Loucy (cell line): ENCODE measurements at regions not wholly inside any gene's neighbourhood (a gene's known extent, or its start where the extent isn't known, plus 50 kb on each side); places are given as distances from the start of the nearest gene placed in this dataset.

ENCODE experiments used
- EZH2phosphoT487 ChIP-seq: fragments of 200-600 bp; IDR thresholded peaks from 2 replicates; pipeline ENCODE4 v1.6.1; 2018; ENCODE audit warnings: antibody characterized with exemption, mild to moderate bottlenecking, moderate library complexity, borderline replicate concordance
- TF ChIP-seq, protein P1 (sequence below): fragments of 200-600 bp; sonication (generic); conservative IDR thresholded peaks from 2 replicates; pipeline ENCODE4 v1.5.1; 2014; ENCODE audit warnings: mild to moderate bottlenecking, antibody characterized with exemption, low read length

- TF ChIP-seq, protein P1, sequence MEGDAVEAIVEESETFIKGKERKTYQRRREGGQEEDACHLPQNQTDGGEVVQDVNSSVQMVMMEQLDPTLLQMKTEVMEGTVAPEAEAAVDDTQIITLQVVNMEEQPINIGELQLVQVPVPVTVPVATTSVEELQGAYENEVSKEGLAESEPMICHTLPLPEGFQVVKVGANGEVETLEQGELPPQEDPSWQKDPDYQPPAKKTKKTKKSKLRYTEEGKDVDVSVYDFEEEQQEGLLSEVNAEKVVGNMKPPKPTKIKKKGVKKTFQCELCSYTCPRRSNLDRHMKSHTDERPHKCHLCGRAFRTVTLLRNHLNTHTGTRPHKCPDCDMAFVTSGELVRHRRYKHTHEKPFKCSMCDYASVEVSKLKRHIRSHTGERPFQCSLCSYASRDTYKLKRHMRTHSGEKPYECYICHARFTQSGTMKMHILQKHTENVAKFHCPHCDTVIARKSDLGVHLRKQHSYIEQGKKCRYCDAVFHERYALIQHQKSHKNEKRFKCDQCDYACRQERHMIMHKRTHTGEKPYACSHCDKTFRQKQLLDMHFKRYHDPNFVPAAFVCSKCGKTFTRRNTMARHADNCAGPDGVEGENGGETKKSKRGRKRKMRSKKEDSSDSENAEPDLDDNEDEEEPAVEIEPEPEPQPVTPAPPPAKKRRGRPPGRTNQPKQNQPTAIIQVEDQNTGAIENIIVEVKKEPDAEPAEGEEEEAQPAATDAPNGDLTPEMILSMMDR, result no peak
- no peak for TF ChIP-seq EZH2phosphoT487
Measured at GRCh38 chr12:126157575-126157966, 1092.3 kb downstream of the AACS start.
